COR-L47 (cell line): ENCODE measurements at regions not wholly inside any gene's neighbourhood (a gene's known extent, or its start where the extent isn't known, plus 50 kb on each side); places are given as distances from the start of the nearest gene placed in this dataset.
A peak's percentile ranks its signal among the peaks of the same experiment; 100 is the strongest.

Experiments
- DNase-seq: peaks from one replicate; lab custom pipeline; 2025; lab: John Stamatoyannopoulos, UW

- DNase-seq, result peak; percentile 82
Measured at GRCh38 chr1:181142096-181142958, 53.8 kb downstream of the IER5 start.

- no peak for DNase-seq
Measured at GRCh38 chr1:181143102-181143859, 54.8 kb downstream of the IER5 start.

- no peak for DNase-seq
Measured at GRCh38 chr1:181144238-181144637, 55.7 kb downstream of the IER5 start.

GRCh38 chr1:181148636-181149035 is 60.1 kb downstream of the IER5 start:
- DNase-seq, result no peak

- peak; percentile 17 for DNase-seq
Measured at GRCh38 chr1:181149326-181150125, 61.0 kb downstream of the IER5 start.

- DNase-seq, result no peak
Measured at GRCh38 chr1:181150273-181150672, 61.8 kb downstream of the IER5 start.

- DNase-seq, result no peak
Measured at GRCh38 chr1:181150842-181151241, 62.3 kb downstream of the IER5 start.

- no peak for DNase-seq
Measured at GRCh38 chr1:181151378-181152326, 63.2 kb downstream of the IER5 start.

GRCh38 chr1:181152892-181153633 is 64.6 kb downstream of the IER5 start:
- DNase-seq, result no peak

GRCh38 chr1:181153634-181153961 is 65.1 kb downstream of the IER5 start:
- no peak for DNase-seq

GRCh38 chr1:181155339-181155738 is 66.8 kb downstream of the IER5 start:
- no peak for DNase-seq

- DNase-seq, result no peak
Measured at GRCh38 chr1:181159451-181160140, 71.1 kb downstream of the IER5 start.

GRCh38 chr1:181160322-181160721 is 71.8 kb downstream of the IER5 start:
- DNase-seq, result no peak

GRCh38 chr1:181160998-181161870 is 72.7 kb downstream of the IER5 start:
- DNase-seq, result no peak

- DNase-seq, result no peak
Measured at GRCh38 chr1:181163662-181164061, 75.2 kb downstream of the IER5 start.

GRCh38 chr1:181166377-181167196 is 78.1 kb downstream of the IER5 start:
- DNase-seq, result peak; percentile 71

- DNase-seq, result no peak
Measured at GRCh38 chr1:181169281-181169865, 80.9 kb downstream of the IER5 start.

GRCh38 chr1:181170194-181170593 is 81.7 kb downstream of the IER5 start:
- no peak for DNase-seq
